SK-N-SH treated with all-trans-retinoic acid at 6 μM for 48 hours (cell line): ENCODE measurements at regions not wholly inside any gene's neighbourhood (a gene's known extent, or its start where the extent isn't known, plus 50 kb on each side); places are given as distances from the start of the nearest gene placed in this dataset.
A peak's percentile ranks its signal among the peaks of the same experiment; 100 is the strongest.

Experiments used
- ATAC-seq: fragments of 200-7000 bp; cut with Tn5 transposase; 3 replicates; pipeline ENCODE4 v1.9.1; 2020; ENCODE audit warnings: mild to moderate bottlenecking, moderate library complexity
- ARNTL ChIP-seq: fragments of 450-650 bp; formaldehyde crosslinking; IDR thresholded peaks from 2 replicates; pipeline ENCODE4 v1.5.0; 2020; ENCODE audit warnings: low read depth, mild to moderate bottlenecking, moderate library complexity, borderline replicate concordance
- BACH2 ChIP-seq: fragments of 250-450 bp; sonication (Bioruptor Pico); IDR thresholded peaks from 2 replicates; pipeline ENCODE4 v1.9.0; 2021; ENCODE audit warnings: mild to moderate bottlenecking, borderline replicate concordance
- CSDC2 ChIP-seq: fragments of 250-450 bp; sonication (Bioruptor Pico); IDR thresholded peaks from 2 replicates; pipeline ENCODE4 v1.5.0; 2020; ENCODE audit warnings: mild to moderate bottlenecking, moderate library complexity
- ESRRG ChIP-seq: fragments of 250-450 bp; sonication (Bioruptor Pico); IDR thresholded peaks from 2 replicates; pipeline ENCODE4 v1.6.1; 2021; ENCODE audit warnings: mild to moderate bottlenecking
- ISL1 ChIP-seq: fragments of 250-450 bp; sonication (Bioruptor Pico); IDR thresholded peaks from 2 replicates; pipeline ENCODE4 v2.1.2; 2022; ENCODE audit warnings: mild to moderate bottlenecking, moderate library complexity
- OSR1 ChIP-seq: fragments of 250-450 bp; sonication (Bioruptor Pico); IDR thresholded peaks from 2 replicates; pipeline ENCODE4 v1.8.0; 2022; ENCODE audit warnings: moderate library complexity, mild to moderate bottlenecking, inconsistent platforms
- PPARA ChIP-seq: fragments of 250-450 bp; sonication (Bioruptor Pico); IDR thresholded peaks from 2 replicates; pipeline ENCODE4 v1.5.0; 2020; ENCODE audit warnings: mild to moderate bottlenecking, borderline replicate concordance
- RARB ChIP-seq: fragments of 250-450 bp; sonication (Bioruptor Pico); IDR thresholded peaks from 2 replicates; pipeline ENCODE4 v1.8.0; 2021; ENCODE audit warnings: mild to moderate bottlenecking, moderate library complexity
- SNAI2 ChIP-seq: fragments of 250-450 bp; sonication (Bioruptor Pico); IDR thresholded peaks from 2 replicates; pipeline ENCODE4 v1.5.0; 2020; ENCODE audit warnings: mild to moderate bottlenecking, moderate library complexity
- TOX ChIP-seq: fragments of 250-450 bp; sonication (Bioruptor Pico); IDR thresholded peaks from 2 replicates; pipeline ENCODE4 v1.8.0; 2021; ENCODE audit warnings: mild to moderate bottlenecking, moderate library complexity, borderline replicate concordance
- ZC3H10 ChIP-seq: fragments of 250-450 bp; sonication (Bioruptor Pico); IDR thresholded peaks from 2 replicates; pipeline ENCODE4 v1.5.1; 2021; ENCODE audit warnings: mild to moderate bottlenecking, moderate library complexity
- ZFP3 ChIP-seq: fragments of 250-450 bp; sonication (Bioruptor Pico); IDR thresholded peaks from 2 replicates; pipeline ENCODE4 v1.5.0; 2020; ENCODE audit warnings: mild to moderate bottlenecking, moderate library complexity
- ZNF565 ChIP-seq: fragments of 450-650 bp; formaldehyde crosslinking; conservative IDR thresholded peaks from 2 replicates; pipeline ENCODE4 v1.5.0; 2020; ENCODE audit warnings: low read depth, mild to moderate bottlenecking, moderate library complexity
- ZNF8 ChIP-seq: fragments of 450-650 bp; formaldehyde crosslinking; IDR thresholded peaks from 2 replicates; pipeline ENCODE4 v1.5.0; 2020; ENCODE audit warnings: mild to moderate bottlenecking, moderate library complexity
- TF ChIP-seq, protein P1 (sequence below): fragments of 250-450 bp; sonication (Bioruptor Pico); IDR thresholded peaks from 2 replicates; pipeline ENCODE4 v1.8.0; 2021; ENCODE audit warnings: low read depth, mild to moderate bottlenecking, moderate library complexity, borderline replicate concordance
- TF ChIP-seq, protein P2 (sequence below): fragments of 250-450 bp; sonication (Bioruptor Pico); IDR thresholded peaks from 2 replicates; pipeline ENCODE4 v1.5.1; 2021; ENCODE audit warnings: mild to moderate bottlenecking, moderate library complexity
- TF ChIP-seq, protein P3 (sequence below): fragments of 250-450 bp; sonication (Bioruptor Pico); IDR thresholded peaks from 2 replicates; pipeline ENCODE4 v1.5.0; 2020; ENCODE audit warnings: mild to moderate bottlenecking, moderate library complexity
- TF ChIP-seq, protein P4 (sequence below): fragments of 250-450 bp; sonication (Bioruptor Pico); IDR thresholded peaks from 2 replicates; pipeline ENCODE4 v1.8.0; 2020; ENCODE audit warnings: mild to moderate bottlenecking, moderate library complexity, borderline replicate concordance

DNA sequence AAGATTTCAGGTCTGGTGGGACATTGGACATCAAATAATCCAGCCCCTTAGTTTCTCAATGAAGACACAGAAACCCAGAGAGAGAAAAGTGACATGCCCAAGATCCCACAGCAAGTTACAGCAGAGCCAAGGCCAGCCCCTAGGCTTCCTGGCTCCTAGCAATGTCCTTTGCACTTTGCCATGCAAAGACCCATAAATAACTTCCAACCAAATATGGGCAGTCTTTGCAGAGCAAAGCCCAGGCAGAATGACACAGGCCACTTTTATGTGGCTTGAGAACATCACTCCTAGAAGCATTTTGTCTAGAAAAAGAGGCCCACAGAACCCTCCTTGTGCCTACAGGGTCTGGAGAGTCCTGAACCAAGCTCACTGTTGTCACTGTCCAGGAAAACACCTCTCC is 78.1 kb upstream of the ATP6AP2 start:
- no peak for ATAC-seq
- TF ChIP-seq RARB: no peak
- TF ChIP-seq, protein P1, sequence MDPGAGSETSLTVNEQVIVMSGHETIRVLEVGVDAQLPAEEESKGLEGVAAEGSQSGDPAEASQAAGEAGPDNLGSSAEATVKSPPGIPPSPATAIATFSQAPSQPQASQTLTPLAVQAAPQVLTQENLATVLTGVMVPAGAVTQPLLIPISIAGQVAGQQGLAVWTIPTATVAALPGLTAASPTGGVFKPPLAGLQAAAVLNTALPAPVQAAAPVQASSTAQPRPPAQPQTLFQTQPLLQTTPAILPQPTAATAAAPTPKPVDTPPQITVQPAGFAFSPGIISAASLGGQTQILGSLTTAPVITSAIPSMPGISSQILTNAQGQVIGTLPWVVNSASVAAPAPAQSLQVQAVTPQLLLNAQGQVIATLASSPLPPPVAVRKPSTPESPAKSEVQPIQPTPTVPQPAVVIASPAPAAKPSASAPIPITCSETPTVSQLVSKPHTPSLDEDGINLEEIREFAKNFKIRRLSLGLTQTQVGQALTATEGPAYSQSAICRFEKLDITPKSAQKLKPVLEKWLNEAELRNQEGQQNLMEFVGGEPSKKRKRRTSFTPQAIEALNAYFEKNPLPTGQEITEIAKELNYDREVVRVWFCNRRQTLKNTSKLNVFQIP (CRISPR knock-in tag): no peak
- no peak for TF ChIP-seq ZNF8 (CRISPR knock-in tag)
- TF ChIP-seq ZC3H10 (CRISPR knock-in tag): no peak
- TF ChIP-seq, protein P2, sequence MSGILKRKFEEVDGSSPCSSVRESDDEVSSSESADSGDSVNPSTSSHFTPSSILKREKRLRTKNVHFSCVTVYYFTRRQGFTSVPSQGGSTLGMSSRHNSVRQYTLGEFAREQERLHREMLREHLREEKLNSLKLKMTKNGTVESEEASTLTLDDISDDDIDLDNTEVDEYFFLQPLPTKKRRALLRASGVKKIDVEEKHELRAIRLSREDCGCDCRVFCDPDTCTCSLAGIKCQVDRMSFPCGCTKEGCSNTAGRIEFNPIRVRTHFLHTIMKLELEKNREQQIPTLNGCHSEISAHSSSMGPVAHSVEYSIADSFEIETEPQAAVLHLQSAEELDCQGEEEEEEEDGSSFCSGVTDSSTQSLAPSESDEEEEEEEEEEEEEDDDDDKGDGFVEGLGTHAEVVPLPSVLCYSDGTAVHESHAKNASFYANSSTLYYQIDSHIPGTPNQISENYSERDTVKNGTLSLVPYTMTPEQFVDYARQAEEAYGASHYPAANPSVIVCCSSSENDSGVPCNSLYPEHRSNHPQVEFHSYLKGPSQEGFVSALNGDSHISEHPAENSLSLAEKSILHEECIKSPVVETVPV (CRISPR knock-in tag): no peak
- no peak for TF ChIP-seq ZFP3 (CRISPR knock-in tag)
- TF ChIP-seq, protein P3, sequence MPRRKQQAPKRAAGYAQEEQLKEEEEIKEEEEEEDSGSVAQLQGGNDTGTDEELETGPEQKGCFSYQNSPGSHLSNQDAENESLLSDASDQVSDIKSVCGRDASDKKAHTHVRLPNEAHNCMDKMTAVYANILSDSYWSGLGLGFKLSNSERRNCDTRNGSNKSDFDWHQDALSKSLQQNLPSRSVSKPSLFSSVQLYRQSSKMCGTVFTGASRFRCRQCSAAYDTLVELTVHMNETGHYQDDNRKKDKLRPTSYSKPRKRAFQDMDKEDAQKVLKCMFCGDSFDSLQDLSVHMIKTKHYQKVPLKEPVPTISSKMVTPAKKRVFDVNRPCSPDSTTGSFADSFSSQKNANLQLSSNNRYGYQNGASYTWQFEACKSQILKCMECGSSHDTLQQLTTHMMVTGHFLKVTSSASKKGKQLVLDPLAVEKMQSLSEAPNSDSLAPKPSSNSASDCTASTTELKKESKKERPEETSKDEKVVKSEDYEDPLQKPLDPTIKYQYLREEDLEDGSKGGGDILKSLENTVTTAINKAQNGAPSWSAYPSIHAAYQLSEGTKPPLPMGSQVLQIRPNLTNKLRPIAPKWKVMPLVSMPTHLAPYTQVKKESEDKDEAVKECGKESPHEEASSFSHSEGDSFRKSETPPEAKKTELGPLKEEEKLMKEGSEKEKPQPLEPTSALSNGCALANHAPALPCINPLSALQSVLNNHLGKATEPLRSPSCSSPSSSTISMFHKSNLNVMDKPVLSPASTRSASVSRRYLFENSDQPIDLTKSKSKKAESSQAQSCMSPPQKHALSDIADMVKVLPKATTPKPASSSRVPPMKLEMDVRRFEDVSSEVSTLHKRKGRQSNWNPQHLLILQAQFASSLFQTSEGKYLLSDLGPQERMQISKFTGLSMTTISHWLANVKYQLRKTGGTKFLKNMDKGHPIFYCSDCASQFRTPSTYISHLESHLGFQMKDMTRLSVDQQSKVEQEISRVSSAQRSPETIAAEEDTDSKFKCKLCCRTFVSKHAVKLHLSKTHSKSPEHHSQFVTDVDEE: no peak
- no peak for TF ChIP-seq ESRRG (CRISPR knock-in tag)
- no peak for TF ChIP-seq PPARA

DNA sequence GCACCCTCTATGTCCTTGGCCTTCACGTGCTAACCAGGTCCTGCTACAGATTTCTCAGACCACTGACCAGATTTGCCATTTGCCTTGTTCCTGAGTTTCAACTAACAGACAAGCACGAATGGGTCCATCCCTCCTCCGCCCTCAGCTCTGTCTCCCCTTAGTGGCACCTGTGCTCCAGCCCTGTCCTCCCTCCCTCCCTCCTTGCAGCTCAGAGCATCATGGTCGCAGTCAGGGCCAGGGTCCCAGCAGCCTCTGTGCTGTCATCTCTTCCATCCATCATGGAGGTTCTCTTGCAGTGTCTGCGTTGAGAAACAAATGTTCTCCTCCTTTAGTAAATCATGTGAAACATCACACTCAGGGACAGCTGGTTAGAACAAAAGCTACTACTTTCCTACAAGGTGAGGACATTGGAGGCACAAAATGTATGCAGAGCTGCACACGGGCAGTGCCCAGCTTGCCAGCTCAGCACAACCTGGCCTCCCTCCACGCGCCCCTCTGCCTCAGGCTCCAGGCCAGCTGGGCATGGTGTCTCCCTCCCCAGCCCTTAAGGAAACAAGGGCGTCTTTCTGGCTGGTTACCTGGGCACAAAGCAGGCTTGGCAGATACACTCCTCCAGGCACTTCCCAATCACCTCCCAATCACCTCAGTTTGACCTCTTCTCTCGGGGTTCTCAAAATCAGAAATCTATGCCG is 79.5 kb upstream of the ATP6AP2 start:
- TF ChIP-seq BACH2 (no peak), PPARA (no peak), ESRRG (CRISPR knock-in tag) (no peak), ISL1 (CRISPR knock-in tag) (no peak), SNAI2 (CRISPR knock-in tag) (no peak), RARB (no peak), ARNTL (CRISPR knock-in tag) (no peak)
- TF ChIP-seq, protein P1 (CRISPR knock-in tag): no peak
- no peak for ATAC-seq

DNA sequence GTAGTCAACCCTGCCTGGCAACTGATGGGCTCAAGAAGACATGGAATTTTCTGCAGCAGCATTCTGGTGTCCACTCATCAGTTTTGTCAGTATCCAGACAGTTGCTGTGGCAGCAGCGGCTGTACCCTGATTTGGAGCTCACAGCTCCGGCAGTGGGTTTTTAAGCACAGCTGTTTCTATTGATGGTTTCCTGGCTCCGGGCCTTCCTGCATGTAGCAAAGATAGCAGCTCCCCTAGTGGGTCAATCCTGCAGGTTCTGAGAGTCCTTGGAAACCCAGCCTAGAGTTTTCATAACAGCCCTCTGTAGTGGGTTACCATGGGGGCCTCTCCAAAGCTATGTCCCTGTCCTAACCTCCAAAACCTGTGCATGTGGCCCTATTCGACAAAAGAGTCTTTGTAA is 84.0 kb upstream of the ATP6AP2 start:
- no peak for TF ChIP-seq RARB
- no peak for TF ChIP-seq TOX
- TF ChIP-seq ISL1 (CRISPR knock-in tag): no peak
- no peak for TF ChIP-seq SNAI2 (CRISPR knock-in tag)
- TF ChIP-seq, protein P4, sequence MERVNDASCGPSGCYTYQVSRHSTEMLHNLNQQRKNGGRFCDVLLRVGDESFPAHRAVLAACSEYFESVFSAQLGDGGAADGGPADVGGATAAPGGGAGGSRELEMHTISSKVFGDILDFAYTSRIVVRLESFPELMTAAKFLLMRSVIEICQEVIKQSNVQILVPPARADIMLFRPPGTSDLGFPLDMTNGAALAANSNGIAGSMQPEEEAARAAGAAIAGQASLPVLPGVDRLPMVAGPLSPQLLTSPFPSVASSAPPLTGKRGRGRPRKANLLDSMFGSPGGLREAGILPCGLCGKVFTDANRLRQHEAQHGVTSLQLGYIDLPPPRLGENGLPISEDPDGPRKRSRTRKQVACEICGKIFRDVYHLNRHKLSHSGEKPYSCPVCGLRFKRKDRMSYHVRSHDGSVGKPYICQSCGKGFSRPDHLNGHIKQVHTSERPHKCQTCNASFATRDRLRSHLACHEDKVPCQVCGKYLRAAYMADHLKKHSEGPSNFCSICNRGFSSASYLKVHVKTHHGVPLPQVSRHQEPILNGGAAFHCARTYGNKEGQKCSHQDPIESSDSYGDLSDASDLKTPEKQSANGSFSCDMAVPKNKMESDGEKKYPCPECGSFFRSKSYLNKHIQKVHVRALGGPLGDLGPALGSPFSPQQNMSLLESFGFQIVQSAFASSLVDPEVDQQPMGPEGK (CRISPR knock-in tag): no peak
- no peak for TF ChIP-seq OSR1 (CRISPR knock-in tag)
- TF ChIP-seq CSDC2: no peak
- TF ChIP-seq ZNF565: no peak
- TF ChIP-seq ZFP3 (CRISPR knock-in tag): no peak
- TF ChIP-seq ZNF8 (CRISPR knock-in tag): no peak
- ATAC-seq: peak; percentile 54; the same call in 2 of the 3 replicates

DNA sequence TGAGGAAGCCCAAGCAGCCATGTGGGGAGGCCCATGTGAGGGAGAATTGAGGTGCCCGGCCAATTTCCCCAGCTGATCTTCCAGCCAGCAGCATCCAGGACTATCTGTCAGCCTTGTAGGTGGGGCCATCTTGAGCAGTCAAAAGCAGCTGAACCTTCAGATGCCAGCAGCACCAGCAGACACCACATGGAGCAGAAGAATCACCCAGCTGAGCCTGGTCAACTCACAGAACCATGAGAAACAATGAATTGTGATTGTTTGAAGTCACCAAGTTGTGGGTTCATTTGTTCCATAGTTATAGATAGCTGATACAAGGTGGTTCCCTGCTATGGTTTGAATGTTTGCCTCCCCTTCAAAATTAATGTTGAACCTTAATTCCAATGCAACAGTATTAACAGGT is 85.1 kb upstream of the ATP6AP2 start:
- no peak for TF ChIP-seq ZC3H10 (CRISPR knock-in tag)
- TF ChIP-seq, all 23 proteins: peak for 0
- ATAC-seq: no peak
